ENCODE measurements at regions not wholly inside any gene's neighbourhood (a gene's known extent, or its start where the extent isn't known, plus 50 kb on each side); places are given as distances from the start of the nearest gene placed in this dataset.

DNA sequence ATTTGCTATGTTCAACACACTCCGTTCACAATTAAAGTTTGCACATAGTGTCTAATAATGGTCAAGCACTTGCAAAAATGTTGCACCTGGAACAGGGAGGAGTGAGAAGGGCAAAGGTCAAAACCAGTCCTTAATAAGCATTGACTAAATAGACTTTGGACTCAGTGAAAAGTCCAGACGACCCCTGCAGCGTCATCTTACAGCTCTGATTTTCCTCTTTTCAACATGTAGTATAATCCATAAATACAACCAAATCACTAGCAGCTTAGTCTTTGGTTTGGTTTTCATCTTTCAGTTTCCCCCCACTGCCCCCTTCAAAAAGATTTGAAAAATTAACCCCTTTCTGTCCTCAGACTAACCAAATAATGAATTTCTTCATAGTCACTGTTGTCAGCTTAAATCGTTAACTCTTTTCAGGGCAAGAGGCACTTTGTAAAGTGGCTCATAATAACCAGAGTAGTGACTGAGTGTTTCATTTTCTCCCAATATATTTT lies 290.3 kb downstream of the PTPRC start:
- TF ChIP-seq, protein P1, sequence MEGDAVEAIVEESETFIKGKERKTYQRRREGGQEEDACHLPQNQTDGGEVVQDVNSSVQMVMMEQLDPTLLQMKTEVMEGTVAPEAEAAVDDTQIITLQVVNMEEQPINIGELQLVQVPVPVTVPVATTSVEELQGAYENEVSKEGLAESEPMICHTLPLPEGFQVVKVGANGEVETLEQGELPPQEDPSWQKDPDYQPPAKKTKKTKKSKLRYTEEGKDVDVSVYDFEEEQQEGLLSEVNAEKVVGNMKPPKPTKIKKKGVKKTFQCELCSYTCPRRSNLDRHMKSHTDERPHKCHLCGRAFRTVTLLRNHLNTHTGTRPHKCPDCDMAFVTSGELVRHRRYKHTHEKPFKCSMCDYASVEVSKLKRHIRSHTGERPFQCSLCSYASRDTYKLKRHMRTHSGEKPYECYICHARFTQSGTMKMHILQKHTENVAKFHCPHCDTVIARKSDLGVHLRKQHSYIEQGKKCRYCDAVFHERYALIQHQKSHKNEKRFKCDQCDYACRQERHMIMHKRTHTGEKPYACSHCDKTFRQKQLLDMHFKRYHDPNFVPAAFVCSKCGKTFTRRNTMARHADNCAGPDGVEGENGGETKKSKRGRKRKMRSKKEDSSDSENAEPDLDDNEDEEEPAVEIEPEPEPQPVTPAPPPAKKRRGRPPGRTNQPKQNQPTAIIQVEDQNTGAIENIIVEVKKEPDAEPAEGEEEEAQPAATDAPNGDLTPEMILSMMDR (IDR thresholded peaks at IDR 0.05; ENCODE audit: low read depth, low read length): no peak
- no peak for TF ChIP-seq EZH2phosphoT487 (IDR thresholded peaks at IDR 0.05; ENCODE audit: low read depth)

Data from OCI-LY3 (cell line).